ENCODE measurements at regions not wholly inside any gene's neighbourhood (a gene's known extent, or its start where the extent isn't known, plus 50 kb on each side); places are given as distances from the start of the nearest gene placed in this dataset.

- in situ Hi-C loops (cut with MboI) (no loop called here), intact Hi-C loops (cut with micrococcal nuclease) (no loop called here)
- Histone ChIP-seq H3K4me1 (replicated peaks in 1 of 2; ENCODE audit: control insufficient read depth in 2 of 2, insufficient read depth in 2 of 2, low read length in 2 of 2) (no peaks in the 10 kb centered on the region), H2AFZ (ENCODE audit: low read depth, low read length) (no peak overlapping the region), H3K9me1 (ENCODE audit: control insufficient read depth, insufficient read depth, low read length) (no peaks in the 10 kb centered on the region), H3K27me3 (ENCODE audit: control insufficient read depth in 2 of 2, insufficient read depth in 2 of 2, low read length in 2 of 2) (no peaks in the 10 kb centered on the region), H3K4me2 (ENCODE audit: insufficient read depth, low read length) (no peak overlapping the region), H3K27ac (ENCODE audit: extremely low read depth, low read depth, low read length) (no peak overlapping the region), H3K79me2 (ENCODE audit: control insufficient read depth, insufficient read depth, low read length) (no peaks in the 10 kb centered on the region), H3K36me3 (ENCODE audit: control insufficient read depth, insufficient read depth, low read length) (no peaks in the 10 kb centered on the region), H3K4me3 (no peak overlapping the region), H4K20me1 (replicated peaks; ENCODE audit: control insufficient read depth, insufficient read depth, low read length) (no peaks in the 10 kb centered on the region), H3K9ac (ENCODE audit: insufficient read depth in 1 of 2, low read depth in 2 of 2, low read length in 2 of 2) (no peak overlapping the region), H3K9me3 (replicated peaks; ENCODE audit: control insufficient read depth, insufficient read depth, low read depth, low read length) (no peaks in the 10 kb centered on the region)
- FAIRE-seq, result no peak
- ATAC-seq, result peak; percentile 60
- CTCF ChIA-PET (ENCODE audit: low intra/inter-chr PET ratio), result no interaction called here
- DNase-seq (ENCODE audit: extremely low read depth in 1 of 4, low spot score in 3 of 4), result peak in 2 of 4 experiments; percentile 3 to 39
- BruUV-seq (replicated peaks), result no TSS peak
- POLR2A ChIA-PET, result no interaction called here
- WGBS (ENCODE audit: insufficient coverage, low coverage, missing lambda C conversion rate), result 0% methylated on average over 1 of the region's 1 CpG
- TF ChIP-seq ZC3H8 (IDR thresholded peaks at IDR 0.05) (no peak), STAT5A (IDR thresholded peaks at IDR 0.05; ENCODE audit: borderline replicate concordance, low read length) (peak; percentile 55; the same call in 1 of the 2 replicates), SIX5 (IDR thresholded peaks at IDR 0.05; ENCODE audit: borderline replicate concordance in 1 of 2, insufficient read depth in 1 of 2, low read depth in 1 of 2, low read length in 2 of 2) (no peak), MTA1 (IDR thresholded peaks at IDR 0.05; ENCODE audit: borderline replicate concordance) (no peak), ZNF717 (CRISPR knock-in tag; IDR thresholded peaks at IDR 0.05) (no peak), SMARCA5 (IDR thresholded peaks at IDR 0.05) (no peak), BRD4 (IDR thresholded peaks at IDR 0.05) (no peak), ZNF324 (CRISPR knock-in tag; IDR thresholded peaks at IDR 0.05) (no peak), NCOR1 (IDR thresholded peaks at IDR 0.05) (peak; percentile 73), ARID3B (CRISPR knock-in tag; IDR thresholded peaks at IDR 0.05; ENCODE audit: borderline replicate concordance) (no peak), ZNF431 (CRISPR knock-in tag; IDR thresholded peaks at IDR 0.05) (no peak), MEIS2 (IDR thresholded peaks at IDR 0.05; ENCODE audit: partially characterized antibody) (peak; percentile 70), ELK3 (CRISPR knock-in tag; IDR thresholded peaks at IDR 0.05) (no peak), ZNF184 (CRISPR knock-in tag; IDR thresholded peaks at IDR 0.05) (no peak), ZNF780A (CRISPR knock-in tag; IDR thresholded peaks at IDR 0.05) (no peak), TRIM24 (IDR thresholded peaks at IDR 0.05) (peak in 1 of 2 experiments; percentile 53; a peak in 1 of 4 replicates), MBD1 (CRISPR knock-in tag; IDR thresholded peaks at IDR 0.05) (no peak), ZBTB12 (CRISPR knock-in tag; IDR thresholded peaks at IDR 0.05) (no peak), CHAMP1 (IDR thresholded peaks at IDR 0.05) (no peak)
Measured at GRCh38 chr6:67184405-67184804, 1450.7 kb upstream of the ADGRB3 start.

Measured in K562 (cell line).